GM19239 (cell line): ENCODE measurements at regions not wholly inside any gene's neighbourhood (a gene's known extent, or its start where the extent isn't known, plus 50 kb on each side); places are given as distances from the start of the nearest gene placed in this dataset.

ENCODE experiments used
- DNase-seq: peaks from one replicate; pipeline ENCODE4 v3.0.0; 2011; ENCODE audit warnings: low spot score; ENCODE audit not compliant: insufficient read length
- FAIRE-seq: peaks from 2 replicates; lab custom pipeline; 2011; peaks lifted over from hg19 to GRCh38; lab: Jason Lieb, UNC

- DNase-seq = no peak
- FAIRE-seq = peak; percentile 8
These were observed 568.3 kb downstream of the CSNK1G3 start for GRCh38 chr5:124080256-124080655.

- DNase-seq (no peak), FAIRE-seq (no peak)
These were observed 567.1 kb downstream of the CSNK1G3 start for GRCh38 chr5:124079062-124079461.

- DNase-seq (no peak), FAIRE-seq (no peak)
These were observed 562.5 kb downstream of the CSNK1G3 start for GRCh38 chr5:124074500-124074899.

- FAIRE-seq = no peak
These were observed 560.6 kb downstream of the CSNK1G3 start for GRCh38 chr5:124072570-124072969.

GRCh38 chr5:124071039-124071438, 559.1 kb downstream of the CSNK1G3 start:
- FAIRE-seq = no peak
- DNase-seq = no peak

More at GRCh38 chr5:124072570-124072969, 560.6 kb downstream of the CSNK1G3 start:
- no peak for DNase-seq

GRCh38 chr5:124065508-124065907, 553.5 kb downstream of the CSNK1G3 start:
- DNase-seq (no peak), FAIRE-seq (no peak)

GRCh38 chr5:124064956-124065355, 553.0 kb downstream of the CSNK1G3 start:
- FAIRE-seq (no peak), DNase-seq (no peak)

GRCh38 chr5:124061663-124062062, 549.7 kb downstream of the CSNK1G3 start:
- DNase-seq (no peak), FAIRE-seq (no peak)

GRCh38 chr5:124061068-124061430, 549.1 kb downstream of the CSNK1G3 start:
- no peak for DNase-seq
- FAIRE-seq = no peak

- no peak for FAIRE-seq
- no peak for DNase-seq
These were observed 548.6 kb downstream of the CSNK1G3 start for GRCh38 chr5:124060413-124061067.

GRCh38 chr5:124060011-124060410, 548.0 kb downstream of the CSNK1G3 start:
- FAIRE-seq (no peak), DNase-seq (no peak)

GRCh38 chr5:124059200-124059599, 547.2 kb downstream of the CSNK1G3 start:
- FAIRE-seq = no peak
- no peak for DNase-seq

- DNase-seq (no peak), FAIRE-seq (no peak)
These were observed 545.8 kb downstream of the CSNK1G3 start for GRCh38 chr5:124057724-124058231.

GRCh38 chr5:124056991-124057723, 545.2 kb downstream of the CSNK1G3 start:
- DNase-seq (no peak), FAIRE-seq (peak; percentile 76)

- DNase-seq (no peak), FAIRE-seq (peak; percentile 63)
These were observed 544.5 kb downstream of the CSNK1G3 start for GRCh38 chr5:124056326-124056990.

GRCh38 chr5:124055751-124056150, 543.8 kb downstream of the CSNK1G3 start:
- FAIRE-seq (no peak), DNase-seq (no peak)

- DNase-seq = no peak
- FAIRE-seq = no peak
These were observed 542.6 kb downstream of the CSNK1G3 start for GRCh38 chr5:124054564-124054963.

GRCh38 chr5:124053340-124053739, 541.4 kb downstream of the CSNK1G3 start:
- no peak for FAIRE-seq

GRCh38 chr5:124052201-124052600, 540.2 kb downstream of the CSNK1G3 start:
- no peak for FAIRE-seq

More at GRCh38 chr5:124053340-124053739, 541.4 kb downstream of the CSNK1G3 start:
- DNase-seq = no peak

GRCh38 chr5:124050120-124050770, 538.3 kb downstream of the CSNK1G3 start:
- DNase-seq (no peak), FAIRE-seq (no peak)

More at GRCh38 chr5:124052201-124052600, 540.2 kb downstream of the CSNK1G3 start:
- no peak for DNase-seq
